GM18909 (cell line): ENCODE measurements at regions not wholly inside any gene's neighbourhood (a gene's known extent, or its start where the extent isn't known, plus 50 kb on each side); places are given as distances from the start of the nearest gene placed in this dataset.
"Not testable (repeated sequence)": the region's sequence is repeated elsewhere in the genome, so short reads cannot be mapped to it uniquely, and the experiment has no call there.

Experiments
- ATAC-seq: cut with Tn5 transposase; IDR thresholded peaks from one replicate; pipeline ENCODE4 v1.9.1; 2021; ENCODE audit warnings: mild to moderate bottlenecking; ENCODE audit not compliant: unreplicated experiment, poor library complexity

- no peak for ATAC-seq
Observed at GRCh38 chr21:16427587-16428087, 697.9 kb downstream of the USP25 start.

DNA sequence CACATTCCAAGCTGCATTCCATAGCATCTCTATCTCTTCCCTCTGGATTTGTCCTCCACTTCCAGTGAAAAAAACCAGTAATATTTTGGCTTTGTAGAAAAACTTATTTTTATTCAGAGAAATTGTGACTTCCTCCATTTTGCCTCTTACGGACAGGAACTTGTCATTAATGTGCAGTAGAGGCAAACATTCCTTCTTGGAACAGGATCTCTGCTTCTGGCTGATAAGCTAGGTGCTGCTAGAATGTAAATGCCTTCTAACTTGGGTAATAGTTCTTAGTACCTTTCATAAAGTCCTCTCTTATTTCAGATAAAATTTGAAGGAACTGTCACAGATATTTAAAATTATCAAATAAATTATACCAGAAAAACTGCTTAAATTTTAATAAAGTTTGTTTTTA lies 707.8 kb downstream of the USP25 start:
- ATAC-seq, result no peak

GRCh38 chr21:16438761-16439160 lies 709.0 kb downstream of the USP25 start:
- ATAC-seq, result no peak

GRCh38 chr21:16441789-16442188 lies 712.0 kb downstream of the USP25 start:
- no peak for ATAC-seq

DNA sequence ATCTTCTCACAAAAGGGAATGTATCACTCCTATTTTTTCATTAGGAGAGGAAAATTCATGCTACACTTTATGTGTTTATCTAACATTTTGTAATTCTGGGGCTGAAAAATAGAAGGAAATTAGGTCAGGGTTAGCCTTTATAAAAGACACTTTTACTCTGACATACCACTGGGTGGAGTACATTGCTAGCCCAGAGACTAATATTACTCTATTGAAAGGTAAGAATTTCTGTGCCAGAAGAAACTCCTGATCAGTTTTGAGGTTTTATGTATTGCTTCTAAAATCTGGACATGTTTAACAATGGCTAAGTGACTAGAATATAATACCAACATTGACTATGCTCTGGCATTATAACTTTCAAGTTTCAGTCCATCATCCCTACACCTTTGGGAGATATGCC lies 724.6 kb downstream of the USP25 start:
- no peak for ATAC-seq

DNA sequence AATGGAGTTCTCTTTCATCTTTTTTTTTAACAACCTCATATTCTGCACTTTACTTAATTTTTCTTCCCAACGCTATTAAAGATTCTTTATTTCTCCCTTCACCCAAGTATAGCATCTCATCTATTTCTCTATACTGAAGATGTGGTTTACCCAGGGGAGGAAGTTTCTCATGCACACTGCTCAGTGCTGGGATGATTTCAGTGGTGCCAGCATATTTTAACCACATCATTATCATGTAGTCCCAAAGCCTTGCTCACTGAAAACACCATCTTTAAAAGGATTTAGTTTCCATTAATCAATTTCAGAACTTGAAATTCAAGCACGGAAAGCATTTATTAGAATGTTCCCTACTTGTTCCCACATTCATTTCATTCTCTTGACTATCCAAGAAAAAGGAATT lies 725.7 kb downstream of the USP25 start:
- ATAC-seq, result no peak

- no peak for ATAC-seq
Observed at GRCh38 chr21:16455978-16456377, 726.2 kb downstream of the USP25 start.

DNA sequence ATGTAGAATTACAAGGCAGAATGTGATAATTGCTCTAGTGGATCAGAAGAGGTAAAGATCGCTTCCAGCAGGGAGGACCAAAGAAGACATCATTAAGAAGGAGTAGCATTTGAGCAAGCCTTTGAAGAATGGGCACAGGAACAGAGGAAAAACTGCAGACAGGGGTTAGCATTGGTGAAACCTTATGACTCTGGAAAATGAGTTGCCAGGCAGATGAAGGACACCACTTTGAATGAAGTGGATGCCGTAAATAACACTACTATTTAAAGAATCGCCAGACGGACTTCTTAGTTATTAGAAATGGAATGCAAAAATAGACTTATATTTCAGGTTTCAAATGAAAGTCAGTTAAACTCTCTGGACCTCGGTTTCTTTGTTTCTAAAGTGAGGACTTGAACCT lies 727.7 kb downstream of the USP25 start:
- no peak for ATAC-seq

- no peak for ATAC-seq
Observed at GRCh38 chr21:16460936-16461335, 731.2 kb downstream of the USP25 start.

- not testable (repeated sequence) for ATAC-seq
Observed at GRCh38 chr21:16464211-16464889, 734.6 kb downstream of the USP25 start.

DNA sequence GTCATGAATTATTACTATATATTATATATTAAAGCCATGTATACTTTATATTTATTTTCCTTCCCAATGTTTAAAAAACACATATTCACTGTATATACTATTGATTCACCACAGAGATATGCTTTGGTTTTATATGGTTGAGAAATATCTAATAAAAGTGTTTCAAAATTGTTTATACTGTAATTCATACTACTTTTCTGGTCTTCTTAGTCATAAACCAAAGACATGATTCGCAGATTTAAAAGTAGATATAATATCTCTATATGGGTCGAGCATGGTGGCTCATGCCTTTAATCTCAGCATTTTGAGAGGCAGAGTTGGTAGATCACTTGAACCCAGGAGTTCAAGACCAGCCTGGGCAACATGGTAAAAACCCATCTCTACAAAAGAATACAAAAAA lies 738.4 kb downstream of the USP25 start:
- ATAC-seq, result no peak

- ATAC-seq, result no peak
Observed at GRCh38 chr21:16473988-16474387, 744.2 kb downstream of the USP25 start.

- no peak for ATAC-seq
Observed at GRCh38 chr21:16476056-16476825, 746.5 kb downstream of the USP25 start.

GRCh38 chr21:16488042-16488441 lies 758.3 kb downstream of the USP25 start:
- ATAC-seq, result no peak

- no peak for ATAC-seq
Observed at GRCh38 chr21:16492356-16492755, 762.6 kb downstream of the USP25 start.

DNA sequence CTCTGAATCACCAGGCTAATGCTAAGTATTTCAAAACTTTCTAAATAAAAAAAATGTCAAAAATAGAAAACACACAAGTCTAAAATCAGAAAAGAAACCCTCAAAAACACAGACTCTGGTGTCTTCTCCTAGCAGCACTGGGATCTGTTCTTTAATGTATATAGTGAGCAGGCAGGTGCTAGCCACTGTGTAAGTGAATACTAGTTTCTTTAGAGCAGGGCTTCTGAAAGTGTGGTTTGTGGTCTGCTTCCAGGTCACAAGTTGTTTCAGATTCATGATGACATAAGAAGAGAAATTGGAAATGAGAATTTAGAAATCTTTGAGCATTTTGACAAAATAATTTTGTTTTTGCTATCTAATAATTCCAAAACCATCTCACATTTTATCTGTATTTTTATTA lies 763.1 kb downstream of the USP25 start:
- ATAC-seq, result no peak

DNA sequence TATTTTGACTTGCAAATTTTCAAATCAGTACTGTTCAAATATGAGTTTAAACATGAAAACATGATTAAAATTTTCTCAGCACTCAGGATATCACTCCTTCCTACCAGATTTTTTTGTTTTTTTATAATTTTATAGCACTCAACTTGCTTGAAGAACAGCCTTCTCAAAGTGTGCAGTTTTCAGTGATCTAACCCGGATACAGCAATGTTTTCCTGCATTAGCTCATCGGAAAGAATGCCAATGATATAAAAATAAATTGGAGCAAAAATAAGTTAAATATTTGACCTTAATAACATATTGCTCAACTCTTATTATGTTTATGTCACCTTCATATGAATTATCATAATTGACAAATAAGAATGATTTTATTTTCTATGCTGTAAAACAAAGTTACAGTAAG lies 766.8 kb downstream of the USP25 start:
- no peak for ATAC-seq

DNA sequence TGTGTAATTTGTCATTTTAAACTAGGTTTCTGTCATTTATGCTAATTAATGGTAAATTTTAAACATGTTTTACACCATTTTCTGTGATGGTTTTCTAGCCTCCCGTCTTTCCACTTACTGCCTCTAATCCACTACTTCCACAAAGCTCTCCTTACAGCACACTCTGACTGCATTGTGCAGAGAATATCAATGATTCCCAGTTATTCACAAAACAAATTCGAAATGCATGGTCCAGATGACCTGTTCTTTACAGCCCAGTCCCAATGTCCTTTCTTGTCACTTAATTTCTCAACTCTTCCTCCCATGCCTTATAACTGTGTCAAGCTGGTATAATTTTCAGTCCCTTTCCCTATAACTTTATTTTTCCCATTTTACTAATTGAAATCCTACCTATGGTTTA lies 770.5 kb downstream of the USP25 start:
- ATAC-seq, result no peak

GRCh38 chr21:16502273-16502672 lies 772.5 kb downstream of the USP25 start:
- no peak for ATAC-seq

GRCh38 chr21:16502897-16503296 lies 773.1 kb downstream of the USP25 start:
- no peak for ATAC-seq

DNA sequence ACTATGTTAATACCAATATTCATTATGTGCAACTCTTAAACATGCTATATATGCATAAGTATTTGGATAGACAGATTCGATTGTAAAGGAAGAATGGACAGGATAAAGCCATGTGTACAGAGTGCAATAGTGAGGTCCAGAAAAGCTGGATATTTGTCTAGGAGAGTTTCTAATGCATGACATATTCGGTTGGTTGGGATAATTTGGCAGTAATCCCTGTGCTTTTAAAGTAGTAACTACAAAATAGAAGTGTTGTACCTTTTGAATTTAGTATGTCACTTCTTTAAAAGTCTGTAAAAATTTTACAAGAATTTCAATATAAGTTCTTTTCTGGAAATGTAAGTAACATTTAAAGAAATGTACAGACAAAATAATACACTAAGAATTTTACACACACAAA lies 774.5 kb downstream of the USP25 start:
- ATAC-seq, result no peak

GRCh38 chr21:16504766-16505165 lies 775.0 kb downstream of the USP25 start:
- no peak for ATAC-seq
